Liver (tissue), 3 donors: ENCODE measurements at regions not wholly inside any gene's neighbourhood (a gene's known extent, or its start where the extent isn't known, plus 50 kb on each side); places are given as distances from the start of the nearest gene placed in this dataset.

Experiments
- CTCF ChIP-seq: fragments of 150-350 bp; IDR thresholded peaks from 2 replicates; pipeline ENCODE4 v1.5.1; 2017; ENCODE audit warnings: improper control_type of control experiment, low read depth, low read length; ENCODE audit not compliant: missing input control
- SP1 ChIP-seq: IDR thresholded peaks from 2 replicates; pipeline ENCODE4 v1.6.1; 2018; ENCODE audit warnings: antibody characterized with exemption, mild to moderate bottlenecking
- YY1 ChIP-seq: IDR thresholded peaks from 2 replicates; pipeline ENCODE4 v1.6.1; 2016; ENCODE audit warnings: antibody characterized with exemption, mild to moderate bottlenecking
- TF ChIP-seq, protein P1 (sequence below): IDR thresholded peaks from 2 replicates; pipeline ENCODE4 v1.6.1; 2016; ENCODE audit warnings: antibody characterized with exemption
- donor health status: healthy.
- donor health status: healthy.

DNA sequence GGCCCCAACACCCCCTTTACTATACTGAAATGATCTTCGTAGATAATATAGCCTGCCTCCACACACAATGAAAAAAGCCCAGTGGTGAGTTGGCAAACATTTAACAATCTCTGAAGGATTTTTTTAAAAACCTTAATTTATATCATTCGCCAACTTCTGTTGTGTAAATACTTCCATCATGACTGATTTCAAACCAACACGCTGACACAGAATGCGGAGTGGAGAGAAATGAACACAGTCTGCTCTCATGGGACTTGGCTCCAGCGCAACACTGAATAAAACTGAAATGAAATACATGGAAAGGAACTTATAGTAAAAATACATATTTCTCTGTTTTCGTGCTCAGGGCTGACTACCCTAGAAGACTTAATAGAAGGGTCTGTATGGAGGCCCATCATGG lies 61.3 kb upstream of the WNT11 start:
- TF ChIP-seq CTCF (no peak), SP1 (no peak), YY1 (no peak)
- TF ChIP-seq, protein P1, sequence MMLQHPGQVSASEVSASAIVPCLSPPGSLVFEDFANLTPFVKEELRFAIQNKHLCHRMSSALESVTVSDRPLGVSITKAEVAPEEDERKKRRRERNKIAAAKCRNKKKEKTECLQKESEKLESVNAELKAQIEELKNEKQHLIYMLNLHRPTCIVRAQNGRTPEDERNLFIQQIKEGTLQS: no peak
